HG03025 (cell line): ENCODE measurements at regions not wholly inside any gene's neighbourhood (a gene's known extent, or its start where the extent isn't known, plus 50 kb on each side); places are given as distances from the start of the nearest gene placed in this dataset.
"Not testable (repeated sequence)": the region's sequence is repeated elsewhere in the genome, so short reads cannot be mapped to it uniquely, and the experiment has no call there.

ENCODE experiments used
- ATAC-seq: cut with Tn5 transposase; IDR thresholded peaks from one replicate; pipeline ENCODE4 v1.9.1; 2021; ENCODE audit warnings: mild to moderate bottlenecking, moderate library complexity; ENCODE audit not compliant: unreplicated experiment, low FRiP score

DNA sequence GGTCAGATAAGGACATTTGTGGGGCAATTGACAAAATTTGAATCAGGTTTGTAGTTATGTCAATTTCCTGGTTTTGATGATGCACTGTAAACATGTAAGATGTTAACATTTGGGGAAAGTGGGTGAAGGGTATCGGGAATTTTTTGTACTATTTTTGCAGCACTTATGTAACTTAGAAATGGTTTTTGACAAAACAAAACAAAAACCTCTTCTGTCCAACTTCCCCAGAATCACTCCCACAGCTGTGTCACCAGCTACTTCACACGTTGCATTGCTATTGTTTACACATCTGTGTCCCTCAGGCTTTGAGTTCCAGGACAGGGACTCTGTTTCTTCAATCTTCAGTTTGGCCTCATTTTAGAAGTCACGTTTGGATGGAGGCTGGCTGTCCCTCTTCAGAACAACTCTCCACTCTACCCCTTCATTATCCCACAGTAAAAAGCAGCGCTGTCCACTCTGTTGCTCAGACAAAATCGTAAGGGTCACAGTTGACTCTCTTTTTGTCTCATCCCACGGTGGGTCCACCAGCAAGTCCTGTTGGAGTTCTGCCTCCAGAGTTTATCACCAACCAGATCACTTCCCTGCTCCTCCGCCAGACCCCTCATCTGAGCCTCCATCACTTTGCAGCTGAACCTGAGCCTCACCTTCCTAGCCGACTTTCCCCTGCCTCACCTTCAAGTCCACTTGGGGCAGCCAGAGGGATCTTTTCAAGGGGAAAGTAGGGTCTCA is 63.2 kb downstream of the NENF start:
- ATAC-seq, result no peak

DNA sequence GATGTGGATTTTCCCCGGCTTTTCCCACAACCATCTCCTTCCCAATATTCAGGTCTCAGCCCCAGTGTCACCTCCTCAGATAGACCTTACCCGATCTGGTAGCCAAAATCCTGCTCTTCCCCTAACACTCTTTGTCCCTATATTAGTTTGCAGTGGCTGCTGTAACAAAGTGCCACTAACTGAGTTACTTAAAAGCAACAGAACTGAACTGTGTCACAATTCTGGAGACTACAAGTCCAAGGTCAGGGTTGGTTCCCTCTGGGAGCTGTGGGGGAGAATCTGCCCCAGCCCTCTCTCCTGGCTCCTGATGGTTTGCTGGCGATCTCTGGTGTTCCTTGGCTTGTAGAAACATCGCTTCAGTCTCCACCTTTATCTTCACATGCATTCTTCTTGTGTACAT is 64.0 kb downstream of the NENF start:
- ATAC-seq, result no peak

- ATAC-seq, result no peak
These were observed 64.8 kb downstream of the NENF start for GRCh38 chr1:212497553-212497952.

DNA sequence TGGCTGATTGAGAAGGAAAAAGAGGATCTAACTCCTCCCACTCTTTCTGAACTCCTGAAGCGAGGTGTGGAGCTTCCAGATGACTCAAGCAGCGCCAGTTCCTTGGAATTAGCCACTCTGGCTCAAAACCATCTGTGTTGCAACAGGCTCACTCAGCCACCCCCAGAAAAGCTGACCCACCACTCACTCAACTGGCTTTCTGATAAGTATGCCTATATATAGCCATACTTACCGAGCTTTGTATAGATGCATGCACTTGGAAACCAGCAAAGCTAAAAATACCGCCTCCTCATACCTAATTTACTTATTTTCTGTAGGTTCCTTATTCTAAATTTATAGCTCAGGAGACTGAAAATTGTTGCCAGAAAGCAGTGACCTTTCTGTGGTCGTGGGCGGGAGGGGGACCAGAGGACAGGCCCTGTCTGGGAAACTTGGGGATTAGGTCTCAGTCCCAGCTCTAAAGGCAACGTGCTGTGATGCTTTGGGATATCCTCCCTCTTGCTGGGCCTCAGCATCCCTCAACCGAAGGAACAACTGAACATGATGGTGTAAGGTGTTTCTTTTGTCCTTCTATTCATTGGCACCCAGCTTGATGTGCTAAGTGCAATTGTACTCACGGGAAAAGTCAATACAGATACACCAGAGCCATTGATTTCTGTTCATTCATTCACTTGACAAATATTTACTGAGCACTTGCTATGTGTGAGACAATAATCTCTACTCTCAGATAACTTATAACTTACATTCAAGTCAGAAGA is 65.7 kb downstream of the NENF start:
- ATAC-seq, result no peak

DNA sequence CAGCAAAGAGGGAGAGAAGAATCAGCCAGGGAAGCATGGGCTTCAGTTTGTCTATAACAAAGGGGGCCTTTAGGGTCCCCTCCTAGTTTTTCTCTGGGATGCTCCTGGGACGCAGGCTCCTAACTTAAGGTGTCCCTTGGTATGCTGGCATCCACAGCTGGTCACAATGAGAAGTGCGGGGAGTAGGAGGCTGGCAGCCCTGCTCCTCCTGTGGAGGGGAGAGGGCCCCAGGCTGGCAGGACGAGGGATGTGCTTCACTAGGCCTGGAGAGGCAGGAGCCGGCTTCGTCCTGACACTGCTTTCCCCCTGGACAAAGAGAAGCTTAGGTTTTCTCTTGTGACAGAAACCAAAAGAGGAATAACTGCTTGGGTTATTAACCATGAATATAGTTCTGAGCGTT is 67.6 kb downstream of the NENF start:
- ATAC-seq, result no peak

DNA sequence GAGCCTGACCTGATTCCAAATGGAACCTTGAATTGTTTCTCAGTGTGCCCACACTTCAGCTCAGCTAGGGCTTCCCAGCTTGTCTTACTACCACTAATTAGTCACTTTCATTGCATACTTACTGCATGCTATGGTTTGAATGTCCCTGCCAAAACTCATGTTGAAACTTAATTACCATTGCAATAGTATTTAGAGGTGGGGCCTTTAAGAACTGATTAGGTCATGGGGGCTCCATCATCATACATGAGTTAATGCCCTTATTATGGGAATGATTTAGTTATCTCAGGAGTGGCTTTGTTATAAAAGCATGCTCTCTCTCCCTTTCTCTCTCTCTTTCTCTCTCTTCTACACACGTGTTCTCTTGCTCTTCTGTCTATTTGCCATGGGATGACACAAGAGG is 68.3 kb downstream of the NENF start:
- no peak for ATAC-seq

DNA sequence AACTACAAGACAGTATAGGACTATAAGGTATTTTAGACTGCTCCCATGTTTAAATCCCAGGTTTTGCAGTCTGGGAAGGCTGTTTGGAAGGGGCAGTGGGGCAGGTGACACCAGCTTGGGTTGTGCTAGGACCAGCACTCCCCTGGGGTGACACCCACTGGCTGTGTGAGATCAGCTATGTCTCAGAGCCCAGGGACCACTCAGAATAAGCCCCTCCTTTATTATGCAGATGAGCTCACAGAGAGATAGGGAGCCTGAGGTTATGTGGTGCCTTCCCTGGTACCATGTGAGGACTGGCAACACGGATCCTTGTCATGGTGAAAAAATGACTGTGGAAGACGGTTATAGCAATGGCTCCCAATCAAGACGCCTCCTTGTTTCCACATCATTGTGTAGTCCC is 71.0 kb downstream of the NENF start:
- ATAC-seq, result no peak

DNA sequence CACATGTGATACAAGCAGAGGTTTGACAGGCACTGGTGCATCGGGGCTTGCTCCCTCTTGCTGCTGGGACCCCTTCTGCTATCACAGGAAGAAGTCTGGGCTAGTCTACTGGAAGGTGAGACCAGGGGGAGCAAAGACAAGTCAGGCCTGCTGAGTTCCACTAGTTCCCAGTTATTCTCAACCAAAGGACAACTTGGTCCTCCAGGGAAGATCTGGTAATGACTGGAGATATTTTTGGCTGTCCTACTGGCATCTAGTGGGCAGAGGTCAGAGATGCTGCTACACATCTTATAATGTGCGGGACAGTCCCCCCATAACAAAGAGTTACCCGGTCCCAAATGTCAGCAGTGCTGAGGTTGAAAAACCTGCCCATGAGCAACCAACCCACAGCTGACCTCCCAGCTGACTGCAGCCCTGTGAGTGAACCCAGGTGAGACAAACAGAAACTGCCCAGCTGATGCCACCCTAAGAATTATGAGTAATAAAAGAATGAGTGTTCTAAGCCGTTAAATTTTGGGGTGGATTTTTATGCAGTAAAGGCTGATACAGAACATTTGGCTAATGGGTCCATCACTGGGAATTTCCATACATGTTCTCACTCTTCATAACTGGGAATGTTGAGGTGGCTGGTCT is 71.6 kb downstream of the NENF start:
- no peak for ATAC-seq

DNA sequence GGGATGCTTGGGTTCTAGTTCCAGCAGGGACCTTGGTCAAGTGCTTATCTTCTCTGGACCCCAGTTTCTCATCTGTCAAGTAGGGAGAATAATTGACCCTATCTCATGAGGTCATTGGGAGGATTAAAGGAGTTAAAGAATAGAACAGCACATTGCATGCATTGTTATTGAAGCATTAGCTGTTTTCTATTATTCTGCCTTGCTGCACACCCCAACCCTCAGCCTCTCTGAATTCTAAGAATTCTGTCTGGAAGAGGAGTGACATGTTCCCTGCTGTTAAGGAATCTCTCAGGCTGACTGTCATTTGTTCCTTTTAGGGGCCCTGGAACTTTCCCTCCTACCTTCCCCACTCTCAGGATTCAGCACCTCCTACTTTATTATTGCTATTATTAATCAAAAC is 73.9 kb downstream of the NENF start:
- ATAC-seq, result no peak

GRCh38 chr1:212507369-212507768 is 74.6 kb downstream of the NENF start:
- no peak for ATAC-seq

DNA sequence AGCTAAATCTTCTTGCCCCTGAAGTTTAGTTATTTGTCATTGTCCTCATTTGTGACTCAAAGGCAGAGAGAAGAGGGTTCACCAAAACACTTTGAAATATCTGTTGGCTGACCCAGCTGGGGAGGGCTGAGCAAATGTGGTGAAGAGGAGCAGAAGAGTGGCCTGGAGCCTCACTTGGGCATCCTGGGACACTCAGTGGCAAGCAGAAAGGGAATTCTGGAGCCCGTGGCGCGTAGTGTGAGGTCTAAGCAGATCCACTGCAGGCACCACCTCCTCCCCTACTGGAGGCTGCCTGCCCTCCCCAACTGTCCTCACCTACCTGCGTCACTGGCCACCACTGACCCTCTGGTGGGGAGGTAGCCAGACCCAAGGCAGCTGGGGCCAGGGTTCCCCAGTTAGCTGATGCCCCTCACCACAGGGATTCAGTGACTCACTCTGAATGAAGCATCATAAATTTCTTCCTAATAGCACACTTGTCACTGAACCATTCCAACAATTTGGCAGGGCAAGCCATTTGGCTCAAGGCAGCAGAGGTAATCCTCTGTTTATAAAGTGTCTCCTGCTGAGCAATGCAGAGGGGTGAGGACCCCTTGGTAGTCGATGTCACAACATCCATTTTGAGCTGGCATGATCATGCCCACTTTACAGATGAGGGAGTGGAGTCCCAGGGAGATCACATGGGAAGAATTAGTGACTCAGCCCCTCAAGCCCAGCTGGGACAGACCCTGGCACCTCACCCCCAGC is 80.3 kb downstream of the NENF start:
- no peak for ATAC-seq

DNA sequence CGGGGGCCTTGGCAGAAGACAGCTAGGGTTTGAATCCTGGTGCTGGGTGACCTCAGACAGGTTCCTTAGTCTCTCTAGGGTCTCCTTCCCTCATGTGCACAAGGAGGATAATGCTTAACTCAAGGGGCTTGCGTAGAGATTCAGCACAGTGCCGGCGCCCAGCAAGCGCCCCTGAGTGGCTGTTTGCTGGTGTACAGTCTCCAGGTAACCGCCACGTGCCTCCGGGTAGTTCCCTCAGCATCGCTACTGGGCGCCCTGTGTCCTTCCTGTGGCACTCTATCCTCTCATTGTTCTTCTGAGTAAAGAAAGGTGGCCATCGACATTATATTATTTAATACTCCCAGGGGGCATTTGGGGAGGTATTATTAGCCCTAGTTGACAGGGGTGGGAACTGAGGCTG is 80.9 kb downstream of the NENF start:
- no peak for ATAC-seq

DNA sequence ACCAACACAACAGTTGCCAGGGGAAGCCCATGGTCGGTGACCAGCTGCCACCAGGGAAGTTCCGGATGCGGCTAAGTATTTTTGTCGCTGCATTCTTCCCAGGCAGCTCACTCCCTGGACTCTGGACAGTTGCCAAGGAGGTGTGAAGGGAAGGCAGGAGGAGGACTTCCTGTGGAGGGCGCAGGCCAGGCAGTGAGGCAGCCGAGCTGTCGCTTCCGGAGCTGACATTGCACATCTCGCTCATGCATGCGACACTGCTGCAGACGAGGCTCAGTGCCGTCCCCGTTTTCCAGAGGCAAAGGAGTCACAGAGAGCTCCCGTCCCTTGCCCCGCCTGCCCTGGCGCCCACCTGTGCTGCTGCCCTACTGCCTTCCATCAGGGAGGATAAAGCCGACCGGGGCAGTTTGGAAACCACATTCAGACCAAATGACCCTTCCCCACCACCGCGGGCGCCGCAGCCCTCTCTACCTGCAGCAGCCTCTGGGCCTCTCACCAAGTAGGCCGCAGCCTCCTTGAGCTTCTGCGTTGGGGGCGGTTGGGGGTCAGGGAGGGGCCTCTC is 81.4 kb downstream of the NENF start:
- no peak for ATAC-seq

DNA sequence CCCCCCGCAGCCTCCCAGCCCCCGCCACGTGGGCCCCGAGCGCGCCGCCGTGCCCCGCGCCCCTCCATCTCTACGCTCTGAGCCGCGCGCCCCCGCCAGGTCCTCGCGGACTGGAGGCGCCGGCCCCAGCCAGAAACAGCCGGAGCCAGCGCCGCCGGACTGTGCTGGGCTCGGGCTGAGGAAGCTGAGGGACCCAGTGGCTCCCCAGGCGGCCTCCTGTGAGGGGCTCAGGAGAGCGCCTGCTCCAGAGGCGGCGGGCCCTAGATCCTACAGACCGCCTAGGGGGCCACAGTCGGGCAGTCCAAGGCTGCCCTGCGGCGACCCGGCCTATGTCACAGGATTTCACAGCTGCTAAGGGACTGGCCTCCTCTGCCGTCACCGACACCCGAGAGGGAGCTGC is 82.1 kb downstream of the NENF start:
- no peak for ATAC-seq

DNA sequence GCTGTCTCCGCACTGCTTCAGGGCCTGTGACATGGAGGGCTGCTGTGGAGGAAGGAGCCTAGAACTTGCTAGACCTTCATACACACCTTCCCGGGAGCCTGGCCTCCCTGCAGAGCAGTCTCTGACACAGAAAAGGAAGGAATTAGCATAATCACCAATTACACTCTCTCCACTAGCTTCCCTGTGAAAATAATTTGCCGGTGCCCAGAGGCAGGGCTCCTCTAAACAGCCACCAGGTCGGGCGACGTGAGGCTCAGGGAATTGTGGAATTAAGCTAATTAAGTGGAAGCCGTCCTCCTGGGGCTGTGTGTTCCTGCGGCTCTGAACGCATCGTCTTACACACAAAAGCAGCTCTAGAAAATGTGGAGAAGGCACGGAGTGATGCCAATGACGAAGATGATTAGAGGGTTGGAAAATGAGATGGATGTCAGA is 82.6 kb downstream of the NENF start:
- no peak for ATAC-seq

DNA sequence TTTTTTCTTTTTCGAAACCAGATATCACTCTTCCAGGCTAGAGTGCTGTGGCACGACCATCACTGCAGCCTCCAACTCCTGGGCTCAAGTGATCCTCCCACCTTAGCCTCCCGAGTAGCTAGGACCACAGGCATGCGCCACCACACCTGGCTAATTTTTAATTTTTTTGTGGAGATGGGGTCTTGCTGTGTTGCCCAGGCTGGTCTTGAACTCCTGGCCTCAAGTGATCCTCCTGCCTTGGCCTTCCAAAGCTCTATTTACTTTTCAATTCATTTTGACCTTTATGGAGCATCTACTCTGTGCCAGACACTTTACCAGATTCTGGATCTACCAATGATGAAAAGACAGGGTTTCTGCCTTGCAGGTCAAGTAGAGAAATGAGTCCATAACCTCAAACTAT is 83.3 kb downstream of the NENF start:
- ATAC-seq, result not testable (repeated sequence)

DNA sequence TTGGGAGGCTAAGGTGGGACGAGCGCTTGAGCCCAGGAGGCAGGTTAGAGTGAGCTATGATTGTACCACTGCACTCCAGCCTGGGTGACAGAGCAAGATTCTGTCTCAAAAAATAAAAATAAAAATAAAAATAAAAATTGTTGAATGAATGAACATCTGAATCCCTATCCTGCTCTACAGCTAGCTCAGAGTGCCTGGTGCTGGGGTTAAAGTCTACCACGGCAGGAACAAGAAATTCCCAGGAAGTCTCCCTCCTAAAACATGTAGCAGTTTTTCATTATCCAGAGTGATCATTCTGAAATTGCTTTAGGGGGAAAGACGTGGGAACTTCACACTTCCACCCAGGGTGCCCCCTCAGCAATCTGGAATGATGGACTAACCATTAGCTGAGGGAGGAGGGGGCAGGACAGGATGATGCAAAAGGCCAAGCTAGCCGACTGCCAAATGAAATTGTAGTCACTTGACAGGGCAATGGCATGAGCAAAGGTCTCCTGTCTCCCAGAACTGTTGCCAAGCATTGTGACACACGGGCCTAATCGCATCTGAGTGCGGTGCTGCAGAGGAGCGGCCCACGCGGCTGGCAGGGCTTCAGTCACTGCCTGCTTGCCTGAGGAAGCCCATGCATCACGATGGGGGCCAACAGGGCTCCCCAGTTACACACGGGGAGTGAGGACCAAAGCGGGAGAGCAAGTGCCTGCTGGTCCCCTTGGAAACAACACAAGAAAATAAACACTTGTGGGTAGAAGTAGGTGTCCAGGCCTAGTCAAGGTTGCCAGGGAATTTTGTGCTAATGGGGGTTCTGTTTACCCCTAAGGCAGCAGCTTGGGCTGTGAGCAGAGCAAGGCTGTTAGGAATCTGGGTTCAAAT is 85.7 kb downstream of the NENF start:
- no peak for ATAC-seq

GRCh38 chr1:212519131-212519530 is 86.4 kb downstream of the NENF start:
- no peak for ATAC-seq

GRCh38 chr1:212520299-212520698 is 87.6 kb downstream of the NENF start:
- no peak for ATAC-seq

- ATAC-seq, result no peak
These were observed 87.8 kb upstream of the ATF3 start for GRCh38 chr1:212520746-212521145.
